Epithelial cell of esophagus (primary cell): ENCODE measurements at regions not wholly inside any gene's neighbourhood (a gene's known extent, or its start where the extent isn't known, plus 50 kb on each side); places are given as distances from the start of the nearest gene placed in this dataset.

ENCODE experiments used
- DNase-seq: peaks from one replicate; pipeline ENCODE4 v3.0.0; 2010; ENCODE audit warnings: low read depth
- H3K4me3 ChIP-seq: 2 replicates; pipeline ENCODE4 v1.5.1; 2011; ENCODE audit warnings: mild to moderate bottlenecking, low read length, control low read depth
- CTCF ChIP-seq: IDR thresholded peaks from 2 replicates; pipeline ENCODE4 v1.5.1; 2011; ENCODE audit warnings: low read depth, mild to moderate bottlenecking, low read length, control low read depth, inconsistent platforms; ENCODE audit not compliant: insufficient read depth; ENCODE audit errors: missing control alignments

GRCh38 chr3:36305929-36306520 lies 74.3 kb upstream of the STAC start:
- DNase-seq, result peak; percentile 61
- no peak overlapping the region for H3K4me3 ChIP-seq
- no peak for TF ChIP-seq CTCF

- no peak for TF ChIP-seq CTCF
- H3K4me3 ChIP-seq, result no peak overlapping the region
- no peak for DNase-seq
These were observed 71.2 kb upstream of the STAC start for GRCh38 chr3:36309092-36309491.

- DNase-seq, result peak; percentile 17
- TF ChIP-seq CTCF, result no peak
- H3K4me3 ChIP-seq, result no peak overlapping the region
These were observed 68.0 kb upstream of the STAC start for GRCh38 chr3:36312351-36312750.

- H3K4me3 ChIP-seq, result no peak overlapping the region
- TF ChIP-seq CTCF, result no peak
- DNase-seq, result no peak
These were observed 62.4 kb upstream of the STAC start for GRCh38 chr3:36317915-36318314.

- TF ChIP-seq CTCF, result no peak
- no peak for DNase-seq
- no peak overlapping the region for H3K4me3 ChIP-seq
These were observed 61.6 kb upstream of the STAC start for GRCh38 chr3:36318621-36319200.

GRCh38 chr3:36319680-36320079 lies 60.6 kb upstream of the STAC start:
- no peak overlapping the region for H3K4me3 ChIP-seq
- TF ChIP-seq CTCF, result no peak
- no peak for DNase-seq
